ENCODE measurements at regions not wholly inside any gene's neighbourhood (a gene's known extent, or its start where the extent isn't known, plus 50 kb on each side); places are given as distances from the start of the nearest gene placed in this dataset.

DNA sequence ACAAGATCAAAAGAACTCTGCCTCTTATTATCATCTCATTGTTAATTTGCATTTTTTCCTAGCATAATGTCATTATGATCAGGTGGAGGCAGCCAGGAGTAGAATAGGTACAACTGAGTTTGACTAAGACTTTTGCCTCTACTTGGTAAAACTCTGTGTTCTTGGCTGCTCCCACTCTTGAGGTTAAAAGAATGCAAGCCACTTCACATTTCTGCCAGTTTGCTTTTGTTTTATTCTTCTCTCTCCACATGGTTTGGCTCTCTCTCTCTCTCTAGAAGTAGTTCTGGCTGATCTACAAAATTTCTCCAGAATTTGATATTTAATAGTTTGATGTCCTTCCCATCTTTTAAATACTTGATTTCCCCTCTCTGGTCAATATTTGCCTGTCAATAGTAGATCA is 170.7 kb upstream of the E2F7 start:
- H4K20me1 ChIP-seq (ENCODE audit: insufficient read depth, low read length, poor library complexity, severe bottlenecking), result no peaks in the 10 kb centered on the region
- TF ChIP-seq, protein P1, sequence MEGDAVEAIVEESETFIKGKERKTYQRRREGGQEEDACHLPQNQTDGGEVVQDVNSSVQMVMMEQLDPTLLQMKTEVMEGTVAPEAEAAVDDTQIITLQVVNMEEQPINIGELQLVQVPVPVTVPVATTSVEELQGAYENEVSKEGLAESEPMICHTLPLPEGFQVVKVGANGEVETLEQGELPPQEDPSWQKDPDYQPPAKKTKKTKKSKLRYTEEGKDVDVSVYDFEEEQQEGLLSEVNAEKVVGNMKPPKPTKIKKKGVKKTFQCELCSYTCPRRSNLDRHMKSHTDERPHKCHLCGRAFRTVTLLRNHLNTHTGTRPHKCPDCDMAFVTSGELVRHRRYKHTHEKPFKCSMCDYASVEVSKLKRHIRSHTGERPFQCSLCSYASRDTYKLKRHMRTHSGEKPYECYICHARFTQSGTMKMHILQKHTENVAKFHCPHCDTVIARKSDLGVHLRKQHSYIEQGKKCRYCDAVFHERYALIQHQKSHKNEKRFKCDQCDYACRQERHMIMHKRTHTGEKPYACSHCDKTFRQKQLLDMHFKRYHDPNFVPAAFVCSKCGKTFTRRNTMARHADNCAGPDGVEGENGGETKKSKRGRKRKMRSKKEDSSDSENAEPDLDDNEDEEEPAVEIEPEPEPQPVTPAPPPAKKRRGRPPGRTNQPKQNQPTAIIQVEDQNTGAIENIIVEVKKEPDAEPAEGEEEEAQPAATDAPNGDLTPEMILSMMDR (conservative IDR thresholded peaks at IDR 0.05; ENCODE audit: low read length), result no peak
- no peak for TF ChIP-seq EZH2phosphoT487 (IDR thresholded peaks at IDR 0.05; ENCODE audit: borderline replicate concordance)
- H3K9ac ChIP-seq (ENCODE audit: low read depth, low read length, poor library complexity, severe bottlenecking), result no peak overlapping the region
- H2AFZ ChIP-seq (ENCODE audit: low read length), result no peak overlapping the region
- H3K9me3 ChIP-seq (ENCODE audit: insufficient read depth, low read depth, low read length), result no peaks in the 10 kb centered on the region
- no peaks in the 10 kb centered on the region for H3F3A ChIP-seq (ENCODE audit: low read depth)
- H3K9me2 ChIP-seq (replicated peaks; ENCODE audit: low read depth, low read length), result no peaks in the 10 kb centered on the region
- no peak overlapping the region for H3K4me3 ChIP-seq (ENCODE audit: low read length, poor library complexity, severe bottlenecking)
- no peaks in the 10 kb centered on the region for H3K79me2 ChIP-seq (ENCODE audit: insufficient read depth, low read length)
- no peaks in the 10 kb centered on the region for H3K4me1 ChIP-seq (ENCODE audit: insufficient read depth, low read length, poor library complexity, severe bottlenecking)
- no peaks in the 10 kb centered on the region for H3K27me3 ChIP-seq (ENCODE audit: insufficient read depth, low read length, poor library complexity, severe bottlenecking)
- no peak overlapping the region for H3K4me2 ChIP-seq (ENCODE audit: low read depth, low read length, poor library complexity, severe bottlenecking)
- no peaks in the 10 kb centered on the region for H3K36me3 ChIP-seq (ENCODE audit: insufficient read depth, low read length)

DNA sequence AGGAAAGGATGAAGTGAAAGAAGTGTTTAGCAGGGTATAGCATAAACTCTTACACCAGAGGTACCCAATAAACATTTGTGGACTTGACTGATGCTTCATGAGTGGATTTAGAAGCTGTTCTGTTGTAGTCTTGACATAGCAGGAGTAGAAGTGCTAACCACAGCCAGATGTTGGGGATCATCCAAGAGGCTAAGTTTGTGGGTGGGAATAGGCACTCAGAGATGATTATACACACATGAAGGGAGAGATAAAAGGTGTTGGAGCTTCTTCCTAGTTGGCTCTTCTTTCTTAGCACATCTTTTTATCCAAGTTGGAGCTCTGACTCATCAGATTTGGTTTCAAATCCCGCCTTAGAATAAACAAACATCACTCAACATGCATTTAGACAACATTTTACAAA is 166.7 kb upstream of the E2F7 start:
- no peaks in the 10 kb centered on the region for H3K9me2 ChIP-seq (replicated peaks; ENCODE audit: low read depth, low read length)
- no peak overlapping the region for H3K9ac ChIP-seq (ENCODE audit: low read depth, low read length, poor library complexity, severe bottlenecking)
- no peaks in the 10 kb centered on the region for H3K36me3 ChIP-seq (ENCODE audit: insufficient read depth, low read length)
- H3K79me2 ChIP-seq (ENCODE audit: insufficient read depth, low read length), result no peaks in the 10 kb centered on the region
- no peaks in the 10 kb centered on the region for H3K9me3 ChIP-seq (ENCODE audit: insufficient read depth, low read depth, low read length)
- no peaks in the 10 kb centered on the region for H3K4me1 ChIP-seq (ENCODE audit: insufficient read depth, low read length, poor library complexity, severe bottlenecking)
- H4K20me1 ChIP-seq (ENCODE audit: insufficient read depth, low read length, poor library complexity, severe bottlenecking), result no peaks in the 10 kb centered on the region
- H2AFZ ChIP-seq (ENCODE audit: low read length), result no peak overlapping the region
- H3K4me2 ChIP-seq (ENCODE audit: low read depth, low read length, poor library complexity, severe bottlenecking), result no peak overlapping the region
- H3K27me3 ChIP-seq (ENCODE audit: insufficient read depth, low read length, poor library complexity, severe bottlenecking), result no peaks in the 10 kb centered on the region
- no peak overlapping the region for H3K4me3 ChIP-seq (ENCODE audit: low read length, poor library complexity, severe bottlenecking)
- no peaks in the 10 kb centered on the region for H3F3A ChIP-seq (ENCODE audit: low read depth)
- TF ChIP-seq, protein P1 (conservative IDR thresholded peaks at IDR 0.05; ENCODE audit: low read length), result no peak
- no peak for TF ChIP-seq EZH2phosphoT487 (IDR thresholded peaks at IDR 0.05; ENCODE audit: borderline replicate concordance)

DNA sequence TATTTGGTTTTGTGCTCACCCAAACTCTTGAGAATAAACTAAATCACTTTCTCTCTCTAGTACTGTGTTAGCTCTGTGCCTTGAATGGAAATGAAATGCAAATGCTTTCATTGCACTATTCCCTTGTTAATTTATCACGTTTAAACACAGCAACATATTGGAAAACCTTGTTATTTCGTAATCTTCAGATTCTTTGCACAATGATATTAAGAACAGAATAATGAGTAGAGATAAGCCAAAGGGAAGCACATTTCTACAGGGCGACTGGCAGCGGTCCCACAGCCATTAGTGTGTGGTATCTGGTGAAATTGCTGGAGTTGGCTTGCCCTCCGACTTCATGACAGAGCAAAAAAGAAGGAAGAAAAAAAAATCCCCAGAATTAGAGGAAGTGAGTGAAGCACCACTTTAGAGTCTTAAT is 166.1 kb upstream of the E2F7 start:
- Histone ChIP-seq H3K9ac (ENCODE audit: low read depth, low read length, poor library complexity, severe bottlenecking) (no peak overlapping the region), H3K79me2 (ENCODE audit: insufficient read depth, low read length) (no peaks in the 10 kb centered on the region), H3K9me2 (replicated peaks; ENCODE audit: low read depth, low read length) (no peaks in the 10 kb centered on the region), H3K36me3 (ENCODE audit: insufficient read depth, low read length) (no peaks in the 10 kb centered on the region), H2AFZ (ENCODE audit: low read length) (no peak overlapping the region), H3K27me3 (ENCODE audit: insufficient read depth, low read length, poor library complexity, severe bottlenecking) (no peaks in the 10 kb centered on the region), H4K20me1 (ENCODE audit: insufficient read depth, low read length, poor library complexity, severe bottlenecking) (no peaks in the 10 kb centered on the region), H3K4me1 (ENCODE audit: insufficient read depth, low read length, poor library complexity, severe bottlenecking) (no peaks in the 10 kb centered on the region), H3F3A (ENCODE audit: low read depth) (no peaks in the 10 kb centered on the region), H3K4me3 (ENCODE audit: low read length, poor library complexity, severe bottlenecking) (no peak overlapping the region), H3K9me3 (ENCODE audit: insufficient read depth, low read depth, low read length) (no peaks in the 10 kb centered on the region), H3K4me2 (ENCODE audit: low read depth, low read length, poor library complexity, severe bottlenecking) (no peak overlapping the region)
- TF ChIP-seq EZH2phosphoT487 (IDR thresholded peaks at IDR 0.05; ENCODE audit: borderline replicate concordance), result no peak
- TF ChIP-seq, protein P1 (conservative IDR thresholded peaks at IDR 0.05; ENCODE audit: low read length), result no peak

All from Loucy (cell line).